Nephron progenitor cell (in vitro differentiated cells): ENCODE measurements at regions not wholly inside any gene's neighbourhood (a gene's known extent, or its start where the extent isn't known, plus 50 kb on each side); places are given as distances from the start of the nearest gene placed in this dataset.
A peak's percentile ranks its signal among the peaks of the same experiment; 100 is the strongest.

ENCODE experiments used
- DNase-seq: peaks from one replicate; pipeline ENCODE4 v3.0.0; 2021
- H3K27ac Mint-ChIP-seq: 2 replicates; pipeline ENCODE4 v1.8.0; 2021; ENCODE audit warnings: mild to moderate bottlenecking, moderate library complexity, mixed read lengths
- H3K27me3 Mint-ChIP-seq: 2 replicates; pipeline ENCODE4 v1.8.0; 2021; ENCODE audit warnings: mild to moderate bottlenecking, low read depth, mixed read lengths; ENCODE audit not compliant: poor library complexity
- H3K36me3 Mint-ChIP-seq: 2 replicates; pipeline ENCODE4 v1.8.0; 2021; ENCODE audit warnings: low read depth, mixed read lengths
- H3K4me1 Mint-ChIP-seq: 2 replicates; pipeline ENCODE4 v1.8.0; 2021; ENCODE audit warnings: mixed read lengths
- H3K4me3 Mint-ChIP-seq: 2 replicates; pipeline ENCODE4 v1.8.0; 2021; ENCODE audit warnings: mild to moderate bottlenecking, moderate library complexity, mixed read lengths
- H3K9me3 Mint-ChIP-seq: 2 replicates; pipeline ENCODE4 v1.8.0; 2021; ENCODE audit warnings: mild to moderate bottlenecking, moderate library complexity, mixed read lengths
- CTCF ChIP-seq: fragments of 200-600 bp; sonication (generic); IDR thresholded peaks from 2 replicates; pipeline ENCODE4 v1.5.0; 2021; ENCODE audit warnings: antibody characterized with exemption

GRCh38 chr3:3712971-3713370 lies 86.3 kb upstream of the LRRN1 start:
- H3K36me3 Mint-ChIP-seq = peaks cover 12% of the 10 kb centered on the region
- H3K27ac Mint-ChIP-seq = no peak overlapping the region
- DNase-seq = no peak

GRCh38 chr3:3708769-3709115 lies 90.5 kb upstream of the LRRN1 start:
- peaks cover 4% of the 10 kb centered on the region for H3K9me3 Mint-ChIP-seq
- H3K4me3 Mint-ChIP-seq = no peak overlapping the region
- H3K27me3 Mint-ChIP-seq = peaks cover 4% of the 10 kb centered on the region
- H3K36me3 Mint-ChIP-seq = peaks cover 4% of the 10 kb centered on the region
- H3K4me1 Mint-ChIP-seq = peaks cover 9% of the 10 kb centered on the region
- peak overlapping the region; percentile 3 for H3K27ac Mint-ChIP-seq
- no peak for DNase-seq
- no peak for TF ChIP-seq CTCF

More at GRCh38 chr3:3712971-3713370, 86.3 kb upstream of the LRRN1 start:
- H3K27me3 Mint-ChIP-seq = peaks cover 4% of the 10 kb centered on the region
- H3K4me1 Mint-ChIP-seq = peaks cover 5% of the 10 kb centered on the region
- TF ChIP-seq CTCF = no peak
- peaks cover 8% of the 10 kb centered on the region for H3K9me3 Mint-ChIP-seq
- no peak overlapping the region for H3K4me3 Mint-ChIP-seq

- no peak overlapping the region for H3K27ac Mint-ChIP-seq
- peaks cover 6% of the 10 kb centered on the region for H3K9me3 Mint-ChIP-seq
- DNase-seq = no peak
- peaks cover 4% of the 10 kb centered on the region for H3K27me3 Mint-ChIP-seq
- H3K4me3 Mint-ChIP-seq = no peak overlapping the region
- H3K36me3 Mint-ChIP-seq = peaks cover 4% of the 10 kb centered on the region
- H3K4me1 Mint-ChIP-seq = peaks cover 9% of the 10 kb centered on the region
- TF ChIP-seq CTCF = no peak
These were observed 91.1 kb upstream of the LRRN1 start for GRCh38 chr3:3707858-3708768.

GRCh38 chr3:3705090-3705775 lies 94.0 kb upstream of the LRRN1 start:
- no peak for TF ChIP-seq CTCF
- Mint-ChIP-seq H3K9me3 (peaks cover 3% of the 10 kb centered on the region), H3K4me3 (no peak overlapping the region), H3K27ac (no peak overlapping the region), H3K4me1 (peaks cover 9% of the 10 kb centered on the region), H3K27me3 (peaks cover 6% of the 10 kb centered on the region), H3K36me3 (no peaks in the 10 kb centered on the region)
- no peak for DNase-seq

- peaks cover 4% of the 10 kb centered on the region for H3K4me1 Mint-ChIP-seq
- peaks cover 3% of the 10 kb centered on the region for H3K9me3 Mint-ChIP-seq
- H3K4me3 Mint-ChIP-seq = no peak overlapping the region
- no peak overlapping the region for H3K27ac Mint-ChIP-seq
- TF ChIP-seq CTCF = no peak
- peaks cover 6% of the 10 kb centered on the region for H3K27me3 Mint-ChIP-seq
- DNase-seq = no peak
- no peaks in the 10 kb centered on the region for H3K36me3 Mint-ChIP-seq
These were observed 97.3 kb upstream of the LRRN1 start for GRCh38 chr3:3701949-3702348.
